H1 (cell line): ENCODE measurements at regions not wholly inside any gene's neighbourhood (a gene's known extent, or its start where the extent isn't known, plus 50 kb on each side); places are given as distances from the start of the nearest gene placed in this dataset.
"Not testable (repeated sequence)": the region's sequence is repeated elsewhere in the genome, so short reads cannot be mapped to it uniquely, and the experiment has no call there.

ENCODE experiments used
- CTCF ChIA-PET: fragments of 300-600 bp; sonication (Branson Sonifier 250); formaldehyde crosslinking; loops from one replicate; lab custom pipeline; 2021; ENCODE audit not compliant: partially characterized antibody; lab: Charles Lee
- POLR2A ChIA-PET: fragments of 300-600 bp; sonication (Branson Sonifier 250); formaldehyde crosslinking; loops from one replicate; lab custom pipeline; 2021; ENCODE audit warnings: inconsistent platforms; ENCODE audit not compliant: partially characterized antibody; lab: Charles Lee
- DNase-seq, 2 experiments: peaks; one replicate each; pipeline versions ENCODE4 v3.0.0 to v3.0.0-alpha.2; 2010 to 2022; ENCODE audit warnings: low spot score in 2 of 2, low read depth in 1 of 2, mixed read lengths in 1 of 2
- FAIRE-seq: peaks from 2 replicates; lab custom pipeline; 2011; peaks lifted over from hg19 to GRCh38; lab: Jason Lieb, UNC
- H2AFZ ChIP-seq: 2 replicates; pipeline ENCODE4 v1.8.1; 2012; ENCODE audit warnings: low read length, inconsistent platforms
- H2AK5ac ChIP-seq: 2 replicates; pipeline ENCODE4 v1.6.1; 2013; ENCODE audit warnings: low read depth, low read length
- H2BK120ac ChIP-seq: replicated peaks from 2 replicates; pipeline ENCODE3; 2013; ENCODE audit warnings: low read depth, low read length, inconsistent platforms
- H2BK12ac ChIP-seq: 2 replicates; pipeline ENCODE4 v1.6.1; 2013; ENCODE audit warnings: low read depth, low read length
- H2BK15ac ChIP-seq: 2 replicates; pipeline ENCODE4 v1.6.1; 2013; ENCODE audit warnings: low read length
- H2BK20ac ChIP-seq: 2 replicates; pipeline ENCODE4 v1.6.1; 2013; ENCODE audit warnings: low read length
- H2BK5ac ChIP-seq: 2 replicates; pipeline ENCODE4 v1.6.1; 2013; ENCODE audit warnings: low read depth, low read length
- H3K14ac ChIP-seq: 2 replicates; pipeline ENCODE4 v1.6.1; 2013; ENCODE audit warnings: inconsistent platforms; ENCODE audit not compliant: insufficient read length
- H3K18ac ChIP-seq: 2 replicates; pipeline ENCODE4 v1.6.1; 2013; ENCODE audit warnings: low read length; ENCODE audit errors: extremely low read depth
- H3K23ac ChIP-seq: 2 replicates; pipeline ENCODE4 v1.6.1; 2013; ENCODE audit warnings: inconsistent platforms; ENCODE audit not compliant: insufficient read length
- H3K23me2 ChIP-seq: 2 replicates; pipeline ENCODE4 v1.6.1; 2013; ENCODE audit warnings: low read depth, low read length
- H3K27ac ChIP-seq: 2 replicates; pipeline ENCODE4 v1.6.1; 2011; ENCODE audit warnings: low read depth, low read length, inconsistent platforms
- H3K27me3 ChIP-seq, 4 experiments: replicated peaks in 1 of 4; 1 replicate in 1 of 4; 2 replicates in 3 of 4; pipeline versions ENCODE4 v1.6.1 to v1.8.1; 2011 to 2013; ENCODE audit warnings: low read length in 3 of 4, mild to moderate bottlenecking in 3 of 4, inconsistent platforms in 2 of 4, mixed read lengths in 2 of 4, moderate library complexity in 1 of 4; ENCODE audit not compliant: control insufficient read depth in 3 of 4, insufficient read depth in 3 of 4; ENCODE audit errors: extremely low read depth in 1 of 4
- H3K36me3 ChIP-seq, 4 experiments: 2 replicates each; pipeline versions ENCODE4 v1.6.1 to v1.8.1; 2011 to 2013; ENCODE audit warnings: mild to moderate bottlenecking in 4 of 4, low read length in 3 of 4, moderate library complexity in 2 of 4, control low read depth in 1 of 4, inconsistent platforms in 1 of 4; ENCODE audit not compliant: insufficient read depth in 4 of 4, control insufficient read depth in 2 of 4
- H3K4ac ChIP-seq: replicated peaks from 2 replicates; pipeline ENCODE3; 2013; ENCODE audit warnings: low read length, low read depth, mixed read lengths, inconsistent platforms; ENCODE audit not compliant: insufficient read length
- H3K4me1 ChIP-seq, 4 experiments: replicated peaks in 1 of 4; 1 replicate in 1 of 4; 2 replicates in 3 of 4; pipeline versions ENCODE4 v1.6.1 to v1.8.1; 2011 to 2013; ENCODE audit warnings: low read length in 3 of 4, inconsistent platforms in 2 of 4, mixed read lengths in 1 of 4; ENCODE audit not compliant: insufficient read depth in 4 of 4, control insufficient read depth in 3 of 4
- H3K4me2 ChIP-seq, 2 experiments: 2 replicates each; pipeline versions ENCODE4 v1.6.1 to v1.8.1; 2011 to 2013; ENCODE audit warnings: low read depth in 2 of 2, low read length in 2 of 2, control low read depth in 1 of 2, inconsistent platforms in 1 of 2, mild to moderate bottlenecking in 1 of 2; ENCODE audit not compliant: insufficient read depth in 1 of 2
- H3K4me3 ChIP-seq, 4 experiments: fragments of 200-600, 300-600 bp in 1 of 4; sonication (generic), shearing (Covaris generic), sonication (Bioruptor Twin) in 1 of 4; 2 replicates each; pipeline versions ENCODE4 v1.5.1 to v1.8.1; 2011 to 2016; ENCODE audit warnings: low read length in 4 of 4, low read depth in 3 of 4, control low read depth in 2 of 4, inconsistent platforms in 2 of 4, mild to moderate bottlenecking in 2 of 4, mixed read lengths in 1 of 4, moderate library complexity in 1 of 4; ENCODE audit not compliant: insufficient read depth in 2 of 4; ENCODE audit errors: extremely low read depth in 1 of 4
- H3K56ac ChIP-seq: replicated peaks from 2 replicates; pipeline ENCODE3; 2013; ENCODE audit warnings: low read depth, mild to moderate bottlenecking, mixed read lengths, low read length, inconsistent platforms; ENCODE audit not compliant: insufficient read length
- H3K79me1 ChIP-seq: 2 replicates; pipeline ENCODE4 v1.6.1; 2013; ENCODE audit warnings: low read depth, low read length, control low read depth
- H3K79me2 ChIP-seq, 2 experiments: 2 replicates each; pipeline versions ENCODE4 v1.6.1 to v1.8.1; 2012 to 2013; ENCODE audit warnings: low read length in 2 of 2, mild to moderate bottlenecking in 2 of 2, inconsistent platforms in 1 of 2; ENCODE audit not compliant: insufficient read depth in 2 of 2, control insufficient read depth in 1 of 2
- H3K9ac ChIP-seq, 4 experiments: replicated peaks in 1 of 4; 1 replicate in 1 of 4; 2 replicates in 3 of 4; pipeline versions ENCODE4 v1.6.1 to v1.8.1; 2011 to 2013; ENCODE audit warnings: low read depth in 3 of 4, low read length in 3 of 4, control low read depth in 2 of 4, mild to moderate bottlenecking in 2 of 4, moderate library complexity in 2 of 4, inconsistent platforms in 1 of 4; ENCODE audit errors: extremely low read depth in 1 of 4
- H3K9me3 ChIP-seq, 2 experiments: 2 replicates each; pipeline versions ENCODE4 v1.6.1 to v1.8.1; 2012 to 2013; ENCODE audit warnings: mild to moderate bottlenecking in 2 of 2, moderate library complexity in 2 of 2, control low read depth in 1 of 2, inconsistent platforms in 1 of 2, low read depth in 1 of 2, low read length in 1 of 2, mixed read lengths in 1 of 2; ENCODE audit not compliant: insufficient read depth in 2 of 2
- H4K20me1 ChIP-seq, 2 experiments: replicated peaks in 1 of 2; 2 replicates each; pipeline versions ENCODE3 to v1.8.1; 2011 to 2013; ENCODE audit warnings: inconsistent platforms in 2 of 2, low read length in 2 of 2, mild to moderate bottlenecking in 1 of 2; ENCODE audit not compliant: insufficient read depth in 2 of 2, control insufficient read depth in 1 of 2
- H4K5ac ChIP-seq: 2 replicates; pipeline ENCODE4 v1.6.1; 2013; ENCODE audit warnings: low read length, low read depth, mixed read lengths, inconsistent platforms; ENCODE audit not compliant: insufficient read length
- H4K8ac ChIP-seq: 2 replicates; pipeline ENCODE4 v1.8.0; 2013; ENCODE audit warnings: mild to moderate bottlenecking, moderate library complexity, low read length, inconsistent platforms; ENCODE audit not compliant: insufficient read depth; ENCODE audit errors: extremely low read depth
- H4K91ac ChIP-seq: replicated peaks from 2 replicates; pipeline ENCODE3; 2013; ENCODE audit warnings: low read length, mixed read lengths, inconsistent platforms; ENCODE audit not compliant: insufficient read length
- EP300 ChIP-seq, 2 experiments: IDR thresholded peaks; 1 replicate in 1 of 2; 2 replicates in 1 of 2; pipeline ENCODE4 v1.6.1; 2011 to 2012; ENCODE audit warnings: low read depth in 2 of 2, low read length in 2 of 2, mild to moderate bottlenecking in 2 of 2, borderline replicate concordance in 1 of 2, inconsistent platforms in 1 of 2, moderate library complexity in 1 of 2
- EZH2 ChIP-seq: fragments of 200-600 bp; sonication (generic); IDR thresholded peaks from 2 replicates; pipeline ENCODE4 v1.7.1; 2012; ENCODE audit warnings: low read depth, mild to moderate bottlenecking, moderate library complexity, low read length, inconsistent platforms; ENCODE audit not compliant: severe bottlenecking
- SIN3A ChIP-seq, 2 experiments: IDR thresholded peaks in 1 of 2; conservative IDR thresholded peaks in 1 of 2; 2 replicates each; pipeline ENCODE4 v1.6.1; 2011 to 2012; ENCODE audit warnings: low read length in 2 of 2, improper control_type of control experiment in 1 of 2, low read depth in 1 of 2, mild to moderate bottlenecking in 1 of 2
- SP4 ChIP-seq: IDR thresholded peaks from 2 replicates; pipeline ENCODE4 v1.6.1; 2012; ENCODE audit warnings: low read length, inconsistent platforms
- TCF12 ChIP-seq: IDR thresholded peaks from 2 replicates; pipeline ENCODE4 v1.6.1; 2011; ENCODE audit warnings: low read depth, mild to moderate bottlenecking, low read length
- WGBS, 2 experiments: shearing (Covaris generic) in 1 of 2; methylation state at CpG; one replicate each; pipeline versions ENCODE4 v1.1.6 to v1.1.7; 2013 to 2015; ENCODE audit warnings: low lambda C conversion rate in 2 of 2, mixed read lengths in 2 of 2, inconsistent platforms in 1 of 2, low coverage in 1 of 2, missing lambda C conversion rate in 1 of 2; ENCODE audit not compliant: insufficient replicate concordance in 2 of 2, insufficient coverage in 1 of 2, insufficient read length in 1 of 2; ENCODE audit errors: extremely low coverage in 1 of 2, missing lambda C conversion rate in 1 of 2; 5-methylcytosine and 5-hydroxymethylcytosine counted together
- TF ChIP-seq, protein P1 (sequence below): IDR thresholded peaks from 2 replicates; pipeline ENCODE4 v1.6.1; 2012; ENCODE audit warnings: low read length, inconsistent platforms

DNA sequence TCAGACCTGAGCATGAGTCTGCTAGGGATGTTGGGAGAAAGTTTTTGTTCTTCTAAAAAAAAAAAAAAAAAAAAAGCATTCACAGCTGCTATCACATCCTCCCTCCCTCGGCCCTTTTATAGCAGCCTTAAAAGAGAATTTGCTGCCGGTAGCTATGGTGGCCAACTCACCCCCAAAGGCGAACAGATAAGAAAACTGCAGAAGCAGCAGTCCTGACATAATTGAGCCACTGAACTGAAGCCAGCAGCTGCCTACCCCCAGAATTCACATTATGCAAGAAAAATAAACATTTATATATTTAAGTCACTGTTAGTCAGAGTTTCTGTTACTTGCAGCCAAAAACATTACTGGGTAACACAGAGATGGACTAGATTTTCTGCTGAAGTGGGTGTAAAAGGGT is 124.3 kb upstream of the SMARCA2 start (continued):
- TF ChIP-seq, protein P1, sequence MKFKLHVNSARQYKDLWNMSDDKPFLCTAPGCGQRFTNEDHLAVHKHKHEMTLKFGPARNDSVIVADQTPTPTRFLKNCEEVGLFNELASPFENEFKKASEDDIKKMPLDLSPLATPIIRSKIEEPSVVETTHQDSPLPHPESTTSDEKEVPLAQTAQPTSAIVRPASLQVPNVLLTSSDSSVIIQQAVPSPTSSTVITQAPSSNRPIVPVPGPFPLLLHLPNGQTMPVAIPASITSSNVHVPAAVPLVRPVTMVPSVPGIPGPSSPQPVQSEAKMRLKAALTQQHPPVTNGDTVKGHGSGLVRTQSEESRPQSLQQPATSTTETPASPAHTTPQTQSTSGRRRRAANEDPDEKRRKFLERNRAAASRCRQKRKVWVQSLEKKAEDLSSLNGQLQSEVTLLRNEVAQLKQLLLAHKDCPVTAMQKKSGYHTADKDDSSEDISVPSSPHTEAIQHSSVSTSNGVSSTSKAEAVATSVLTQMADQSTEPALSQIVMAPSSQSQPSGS: no peak
- TF ChIP-seq TCF12: no peak
- no peak for TF ChIP-seq EP300 (IDR thresholded peaks at IDR 0.05; ENCODE audit: borderline replicate concordance in 1 of 2, low read depth in 2 of 2, low read length in 2 of 2)
- TF ChIP-seq SIN3A (conservative IDR thresholded peaks at IDR 0.05 in 1 of 2, IDR thresholded peaks at IDR 0.05 in 1 of 2; ENCODE audit: low read depth in 1 of 2, low read length in 2 of 2): no peak
- TF ChIP-seq SP4: no peak
- TF ChIP-seq EZH2: no peak
- TF ChIP-seq, all 59 proteins: peak for 0

DNA sequence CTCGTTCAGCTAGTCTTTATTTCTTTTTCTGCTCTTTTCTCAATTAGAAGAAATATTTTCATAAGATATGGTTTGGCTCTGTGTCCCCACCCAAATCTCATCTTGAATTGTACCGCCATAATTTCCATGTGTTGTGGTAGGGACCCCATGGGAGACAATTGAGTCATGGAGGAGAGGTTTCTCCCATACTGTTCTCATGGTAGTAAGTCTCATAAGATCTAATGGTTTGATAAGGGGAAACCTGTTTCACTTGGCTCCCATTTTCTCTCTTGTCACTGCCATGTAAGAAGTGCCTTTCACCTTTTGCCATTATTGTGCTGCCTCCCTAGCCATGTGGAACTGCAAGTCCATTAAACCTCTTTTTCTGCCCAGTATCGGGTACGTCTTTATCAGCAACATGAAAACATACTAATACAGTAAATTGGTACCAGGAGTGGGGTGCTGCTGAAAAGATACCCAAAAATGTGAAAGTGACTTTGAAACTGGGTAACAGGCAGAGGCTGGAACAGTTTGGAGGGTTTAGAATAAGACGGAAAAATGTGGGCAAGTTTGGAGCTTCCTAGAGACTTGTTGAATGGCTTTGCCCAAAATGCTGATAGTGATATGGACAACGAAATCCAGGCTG is 112.0 kb upstream of the SMARCA2 start:
- H2BK12ac ChIP-seq, H2BK5ac ChIP-seq, H3K79me2 ChIP-seq, H2BK20ac ChIP-seq, H3K4me3 ChIP-seq, H3K27me3 ChIP-seq, FAIRE-seq, H4K5ac ChIP-seq, H3K23ac ChIP-seq, H3K56ac ChIP-seq, H2AFZ ChIP-seq, DNase-seq, H3K4ac ChIP-seq, H3K4me2 ChIP-seq, H3K18ac ChIP-seq, H3K27ac ChIP-seq, H2BK15ac ChIP-seq, H3K14ac ChIP-seq, H3K79me1 ChIP-seq, H2BK120ac ChIP-seq, H3K23me2 ChIP-seq, H4K8ac ChIP-seq, H3K4me1 ChIP-seq, H4K20me1 ChIP-seq, H3K9ac ChIP-seq, H3K36me3 ChIP-seq, H4K91ac ChIP-seq, CTCF ChIA-PET, H2AK5ac ChIP-seq: not testable (repeated sequence)
- POLR2A ChIA-PET: interaction anchor here (0.7 kb wide), 1 partner anchor 13 kb away, joined by 4 read pairs; no protein-coding TSS in a partner anchor
- H3K9me3 ChIP-seq: peaks cover 14% of the 10 kb centered on the region in 2 experiments
- 88% methylated on average over 6 of the region's 6 CpGs; no CpG with 5 or more reads in 1 of the 2 experiments for WGBS, 2 experiments
